MM.1S (cell line): ENCODE measurements at regions not wholly inside any gene's neighbourhood (a gene's known extent, or its start where the extent isn't known, plus 50 kb on each side); places are given as distances from the start of the nearest gene placed in this dataset.

Experiments used
- EZH2 ChIP-seq: fragments of 300-600 bp; sonication (generic); optimal IDR thresholded peaks from 2 replicates; pipeline ENCODE3; 2017; ENCODE audit warnings: low read depth, mild to moderate bottlenecking, antibody characterized with exemption, low read length, mixed read lengths
- TF ChIP-seq, protein P1 (sequence below): fragments of 300-600 bp; sonication (generic); IDR thresholded peaks from 2 replicates; pipeline ENCODE4 v1.5.1; 2016; ENCODE audit warnings: antibody characterized with exemption, low read length, mixed read lengths

DNA sequence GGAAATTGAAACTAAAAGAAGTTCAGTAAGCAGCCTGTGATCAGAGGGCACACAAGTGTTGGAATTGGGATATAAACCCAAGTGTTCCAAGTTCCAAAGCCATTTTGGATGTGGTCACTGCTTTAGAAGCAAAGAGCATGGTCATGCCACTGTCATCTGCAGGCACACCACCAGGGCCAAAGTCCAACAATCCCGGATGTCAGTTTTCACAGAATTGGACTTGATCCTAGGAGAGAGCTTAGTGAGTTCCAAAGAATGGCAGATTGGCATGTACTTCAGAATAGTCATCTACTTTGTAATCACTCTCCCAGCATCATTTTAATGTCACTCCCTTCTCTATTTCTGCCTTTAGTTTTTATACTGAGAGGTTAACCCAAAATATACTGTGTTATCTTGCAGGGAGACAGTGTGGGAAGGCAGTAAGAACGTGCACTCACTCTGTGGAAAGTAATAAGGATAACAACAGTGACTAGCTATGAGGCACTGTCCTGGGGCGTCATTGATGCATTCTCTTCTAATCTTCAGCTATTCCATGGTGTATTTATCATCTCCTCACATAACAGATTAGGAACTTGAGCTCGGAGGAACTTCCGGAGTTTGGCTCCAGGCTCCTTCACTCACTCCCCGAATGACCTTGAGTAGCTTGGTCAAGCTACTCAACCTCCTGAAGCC lies 388.0 kb downstream of the ACTL7B start:
- TF ChIP-seq, protein P1, sequence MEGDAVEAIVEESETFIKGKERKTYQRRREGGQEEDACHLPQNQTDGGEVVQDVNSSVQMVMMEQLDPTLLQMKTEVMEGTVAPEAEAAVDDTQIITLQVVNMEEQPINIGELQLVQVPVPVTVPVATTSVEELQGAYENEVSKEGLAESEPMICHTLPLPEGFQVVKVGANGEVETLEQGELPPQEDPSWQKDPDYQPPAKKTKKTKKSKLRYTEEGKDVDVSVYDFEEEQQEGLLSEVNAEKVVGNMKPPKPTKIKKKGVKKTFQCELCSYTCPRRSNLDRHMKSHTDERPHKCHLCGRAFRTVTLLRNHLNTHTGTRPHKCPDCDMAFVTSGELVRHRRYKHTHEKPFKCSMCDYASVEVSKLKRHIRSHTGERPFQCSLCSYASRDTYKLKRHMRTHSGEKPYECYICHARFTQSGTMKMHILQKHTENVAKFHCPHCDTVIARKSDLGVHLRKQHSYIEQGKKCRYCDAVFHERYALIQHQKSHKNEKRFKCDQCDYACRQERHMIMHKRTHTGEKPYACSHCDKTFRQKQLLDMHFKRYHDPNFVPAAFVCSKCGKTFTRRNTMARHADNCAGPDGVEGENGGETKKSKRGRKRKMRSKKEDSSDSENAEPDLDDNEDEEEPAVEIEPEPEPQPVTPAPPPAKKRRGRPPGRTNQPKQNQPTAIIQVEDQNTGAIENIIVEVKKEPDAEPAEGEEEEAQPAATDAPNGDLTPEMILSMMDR = no peak
- no peak for TF ChIP-seq EZH2
